ENCODE measurements at regions not wholly inside any gene's neighbourhood (a gene's known extent, or its start where the extent isn't known, plus 50 kb on each side); places are given as distances from the start of the nearest gene placed in this dataset.

DNA sequence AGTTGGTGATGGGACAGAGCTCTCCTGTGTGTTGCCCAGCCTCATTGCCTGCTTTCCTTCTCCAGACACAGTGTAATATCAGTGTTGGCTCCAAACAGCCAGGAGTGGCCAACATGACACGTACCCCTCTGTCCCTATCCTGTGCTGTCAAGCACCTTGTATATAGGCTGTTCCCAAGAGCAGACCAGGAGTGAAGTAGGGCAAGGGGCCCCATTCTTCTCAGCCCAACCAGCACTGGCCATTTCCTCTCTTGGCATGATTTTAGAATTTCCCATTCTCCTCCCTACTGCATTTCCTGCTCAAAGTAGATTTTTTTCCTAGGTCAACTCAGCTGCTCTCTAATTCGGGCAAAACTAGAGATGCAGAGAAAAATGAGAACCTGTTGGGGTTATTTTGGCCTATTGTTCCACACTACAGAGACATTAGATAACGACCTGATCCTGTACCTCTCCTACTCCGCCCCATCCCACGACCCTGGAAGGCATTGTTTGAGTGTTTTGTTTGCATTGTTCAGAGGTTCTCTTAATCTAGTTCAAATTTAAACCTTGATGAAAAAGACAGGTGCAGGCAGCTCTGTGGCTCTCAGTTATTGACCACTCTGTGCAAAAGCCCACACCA is 95.6 kb downstream of the RASSF10 start:
- H3K4me3 ChIP-seq (ENCODE audit: low read depth, low read length): no peak overlapping the region
- TF ChIP-seq, protein P1, sequence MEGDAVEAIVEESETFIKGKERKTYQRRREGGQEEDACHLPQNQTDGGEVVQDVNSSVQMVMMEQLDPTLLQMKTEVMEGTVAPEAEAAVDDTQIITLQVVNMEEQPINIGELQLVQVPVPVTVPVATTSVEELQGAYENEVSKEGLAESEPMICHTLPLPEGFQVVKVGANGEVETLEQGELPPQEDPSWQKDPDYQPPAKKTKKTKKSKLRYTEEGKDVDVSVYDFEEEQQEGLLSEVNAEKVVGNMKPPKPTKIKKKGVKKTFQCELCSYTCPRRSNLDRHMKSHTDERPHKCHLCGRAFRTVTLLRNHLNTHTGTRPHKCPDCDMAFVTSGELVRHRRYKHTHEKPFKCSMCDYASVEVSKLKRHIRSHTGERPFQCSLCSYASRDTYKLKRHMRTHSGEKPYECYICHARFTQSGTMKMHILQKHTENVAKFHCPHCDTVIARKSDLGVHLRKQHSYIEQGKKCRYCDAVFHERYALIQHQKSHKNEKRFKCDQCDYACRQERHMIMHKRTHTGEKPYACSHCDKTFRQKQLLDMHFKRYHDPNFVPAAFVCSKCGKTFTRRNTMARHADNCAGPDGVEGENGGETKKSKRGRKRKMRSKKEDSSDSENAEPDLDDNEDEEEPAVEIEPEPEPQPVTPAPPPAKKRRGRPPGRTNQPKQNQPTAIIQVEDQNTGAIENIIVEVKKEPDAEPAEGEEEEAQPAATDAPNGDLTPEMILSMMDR (IDR thresholded peaks at IDR 0.05; ENCODE audit: borderline replicate concordance, insufficient read depth, low read depth, low read length): no peak

DNA sequence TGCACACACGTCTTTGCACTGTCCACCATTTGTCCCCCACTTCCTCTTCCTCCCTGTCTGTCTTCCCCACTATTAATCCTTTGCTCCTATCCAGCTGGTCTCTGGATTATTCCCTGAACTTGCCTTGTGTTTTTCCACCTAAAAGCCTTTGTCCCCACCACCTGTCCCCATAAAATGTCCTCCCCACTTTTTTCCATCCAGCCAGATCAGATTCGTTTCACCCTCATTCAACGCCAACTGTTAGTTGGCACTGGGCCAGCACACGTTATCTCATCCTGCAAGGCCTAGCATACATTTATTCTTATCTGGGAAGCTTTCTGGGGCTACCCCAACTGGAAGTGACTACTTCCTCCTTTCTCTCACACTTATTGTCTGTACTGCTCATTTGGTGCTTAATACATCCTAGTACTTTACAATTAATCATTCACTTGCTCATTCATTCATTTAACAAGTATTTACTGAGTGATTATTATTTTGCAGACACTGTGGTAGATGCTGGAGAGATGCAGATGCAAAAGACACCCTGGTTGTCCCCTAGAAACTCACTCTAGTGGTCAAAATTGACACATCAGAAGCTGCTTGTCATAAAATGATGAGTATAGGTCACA is 96.2 kb downstream of the RASSF10 start:
- no peak overlapping the region for H3K4me3 ChIP-seq (ENCODE audit: low read depth, low read length)
- TF ChIP-seq, protein P1 (IDR thresholded peaks at IDR 0.05; ENCODE audit: borderline replicate concordance, insufficient read depth, low read depth, low read length): no peak

DNA sequence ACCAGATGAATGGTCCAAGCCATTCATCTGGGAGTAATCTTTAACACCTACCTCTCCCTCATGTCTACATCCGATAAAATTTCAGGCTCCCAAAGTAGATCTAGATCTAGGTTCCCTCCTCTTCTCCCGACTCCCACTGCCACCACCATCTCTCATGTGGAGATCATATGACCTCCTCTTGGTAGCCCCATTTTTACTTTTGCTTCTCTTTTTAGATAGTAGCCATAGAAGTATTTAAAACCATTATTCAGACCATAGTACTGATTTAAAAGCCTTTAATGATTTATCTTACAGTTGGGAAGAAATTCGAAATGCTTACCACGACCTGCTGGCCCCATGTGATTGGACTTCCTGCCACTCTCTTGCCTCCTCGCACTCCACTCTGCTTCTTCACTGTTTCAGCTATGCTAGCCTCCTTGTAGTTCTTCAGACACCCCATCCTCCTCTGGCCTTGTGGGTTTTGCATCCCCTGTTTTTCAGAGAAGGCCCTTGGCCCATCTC is 98.5 kb downstream of the RASSF10 start:
- TF ChIP-seq, protein P1 (IDR thresholded peaks at IDR 0.05; ENCODE audit: borderline replicate concordance, insufficient read depth, low read depth, low read length): no peak

DNA sequence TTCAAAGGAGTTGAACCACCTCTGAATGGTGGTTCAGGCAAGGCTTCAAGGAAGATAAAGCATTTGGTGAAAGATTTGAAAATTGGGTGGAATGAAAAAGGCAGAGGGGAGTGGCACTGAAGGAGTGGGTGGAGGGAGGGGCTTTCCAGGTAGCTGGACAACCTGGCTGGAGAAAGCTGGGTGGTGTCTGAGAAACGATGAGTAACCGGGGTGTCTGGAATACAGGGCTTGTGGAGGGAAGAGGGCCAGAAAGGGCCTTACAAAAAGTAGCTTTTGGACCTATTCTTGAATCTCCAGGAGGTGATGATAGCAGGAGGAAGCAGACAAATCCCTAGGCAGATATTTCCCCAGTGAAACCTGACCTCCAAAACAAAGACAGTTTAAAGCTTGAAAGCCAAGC is 99.3 kb downstream of the RASSF10 start:
- TF ChIP-seq, protein P1 (IDR thresholded peaks at IDR 0.05; ENCODE audit: borderline replicate concordance, insufficient read depth, low read depth, low read length): no peak
- no peak overlapping the region for H3K4me3 ChIP-seq (ENCODE audit: low read depth, low read length)

More for the DNA sequence above, 98.5 kb downstream of the RASSF10 start:
- no peak overlapping the region for H3K4me3 ChIP-seq (ENCODE audit: low read depth, low read length)

DNA sequence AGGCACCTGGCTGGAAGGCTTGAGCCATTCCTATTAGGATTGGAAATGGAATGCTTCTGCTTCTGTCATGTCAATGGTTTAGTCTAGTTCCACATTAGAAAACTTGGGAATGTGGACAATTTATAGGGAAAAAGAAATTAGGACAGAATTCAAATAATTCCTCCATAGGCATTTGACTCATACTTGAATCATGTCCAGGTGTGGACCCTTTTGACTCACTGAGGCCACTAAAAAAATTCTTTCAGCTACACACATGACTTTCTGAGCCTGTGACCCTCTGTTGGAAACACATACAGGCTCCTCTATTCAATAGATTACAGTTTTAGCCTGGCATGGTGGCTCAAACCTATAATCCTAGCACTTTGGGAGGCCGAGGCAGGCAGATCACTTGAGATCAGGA is 100.5 kb downstream of the RASSF10 start:
- TF ChIP-seq, protein P1 (IDR thresholded peaks at IDR 0.05; ENCODE audit: borderline replicate concordance, insufficient read depth, low read depth, low read length): no peak
- H3K4me3 ChIP-seq (ENCODE audit: low read depth, low read length): no peak overlapping the region

DNA sequence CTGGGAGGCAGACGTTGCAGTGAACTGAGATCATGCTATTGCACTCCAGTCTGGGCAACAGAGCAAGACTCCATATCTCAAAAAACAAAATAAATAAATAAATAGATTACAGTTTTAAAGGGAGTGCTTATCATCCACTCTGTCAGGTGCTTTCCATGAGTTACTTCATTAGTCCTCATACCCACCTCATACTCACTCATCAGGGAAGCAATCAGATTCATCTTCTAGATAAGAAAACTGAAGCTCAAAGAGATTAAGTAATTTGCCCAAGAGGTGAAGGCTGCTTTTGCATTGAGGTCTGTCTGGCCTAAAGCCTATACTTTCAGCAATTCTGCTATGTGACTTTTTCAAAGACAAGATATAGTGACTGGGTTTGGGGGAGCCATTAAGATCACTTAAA is 101.0 kb downstream of the RASSF10 start:
- no peak overlapping the region for H3K4me3 ChIP-seq (ENCODE audit: low read depth, low read length)
- TF ChIP-seq, protein P1 (IDR thresholded peaks at IDR 0.05; ENCODE audit: borderline replicate concordance, insufficient read depth, low read depth, low read length): no peak

All from GM12875 (cell line).